ENCODE measurements at regions not wholly inside any gene's neighbourhood (a gene's known extent, or its start where the extent isn't known, plus 50 kb on each side); places are given as distances from the start of the nearest gene placed in this dataset.
A peak's percentile ranks its signal among the peaks of the same experiment; 100 is the strongest.

DNA sequence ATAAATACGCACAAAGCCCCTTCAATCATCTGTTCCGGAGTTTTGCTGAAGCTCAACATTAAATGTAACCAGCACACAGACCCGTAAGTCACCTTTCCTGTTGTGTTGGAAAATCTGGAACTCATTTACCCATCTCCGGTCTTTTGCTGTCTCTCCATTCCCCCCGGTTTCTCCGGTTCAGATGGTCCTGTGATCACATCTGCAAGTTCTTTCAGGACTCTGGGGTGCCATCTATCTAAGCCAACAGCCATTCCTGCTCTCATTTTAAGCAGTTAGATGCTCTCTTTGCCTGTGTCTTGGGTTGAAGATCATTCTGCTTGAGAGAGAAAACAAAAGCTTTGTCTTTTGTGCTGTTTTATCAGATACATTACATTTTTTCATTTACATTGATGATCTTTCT lies 91.7 kb upstream of the TGIF1 start:
- no peak for TF ChIP-seq CTCF (IDR thresholded peaks at IDR 0.05; ENCODE audit: insufficient read depth, missing control alignments)
- FAIRE-seq, result no peak

DNA sequence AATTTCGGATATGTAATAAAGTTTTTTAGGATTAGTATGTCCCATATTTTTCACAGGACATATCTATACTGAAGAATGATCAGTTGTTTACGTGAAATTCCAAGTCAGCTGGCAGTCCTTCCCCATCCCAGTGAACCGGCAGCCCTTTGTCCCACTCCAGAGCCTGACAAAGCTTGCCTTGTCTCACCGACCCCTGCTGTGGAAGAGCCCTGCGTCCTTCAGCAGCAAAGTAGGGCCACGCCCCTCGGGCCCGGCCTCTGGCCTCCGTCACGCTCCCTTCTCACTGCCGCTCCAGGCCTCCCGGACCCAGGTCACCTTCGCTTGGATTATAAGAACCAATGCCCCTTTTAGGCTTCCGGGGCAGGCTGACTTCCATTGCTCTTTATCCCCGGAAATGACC lies 89.8 kb upstream of the TGIF1 start:
- no peak for DNase-seq (ENCODE audit: insufficient read length, low spot score)
- TF ChIP-seq CTCF (IDR thresholded peaks at IDR 0.05; ENCODE audit: insufficient read depth, missing control alignments), result no peak

More for the DNA sequence above, 91.7 kb upstream of the TGIF1 start:
- no peak for DNase-seq (ENCODE audit: insufficient read length, low spot score)

DNA sequence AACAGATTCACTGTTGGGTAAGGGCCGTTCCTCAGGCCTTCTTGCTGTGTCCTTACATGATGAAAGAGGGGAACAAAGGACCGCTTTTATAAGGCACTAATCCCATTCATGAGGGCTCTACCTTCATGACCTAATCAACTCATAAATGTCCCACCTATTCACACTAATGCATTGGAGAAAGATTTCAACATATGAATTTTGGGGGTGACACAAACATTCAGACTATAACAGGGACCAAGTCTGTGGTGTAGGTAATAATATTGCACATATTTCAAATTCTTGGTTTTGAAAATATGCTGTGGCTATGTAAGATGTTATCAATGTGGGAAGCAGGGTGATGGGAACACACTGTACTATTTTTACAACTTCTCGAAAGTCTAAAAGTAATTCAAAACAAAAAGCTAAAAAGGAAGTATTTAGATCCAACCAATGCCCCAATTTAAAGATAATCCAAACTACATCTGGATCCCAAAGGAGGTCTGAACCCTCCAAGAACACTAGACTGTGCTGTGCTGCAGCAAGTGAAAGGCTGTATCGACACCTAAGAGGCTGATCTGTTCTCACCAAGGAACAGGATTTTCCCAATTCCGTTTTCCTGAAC lies 82.4 kb upstream of the TGIF1 start:
- no peak for FAIRE-seq
- no peak for DNase-seq (ENCODE audit: insufficient read length, low spot score)
- no peak for TF ChIP-seq CTCF (IDR thresholded peaks at IDR 0.05; ENCODE audit: insufficient read depth, missing control alignments)

More for the DNA sequence above, 89.8 kb upstream of the TGIF1 start:
- no peak for FAIRE-seq

DNA sequence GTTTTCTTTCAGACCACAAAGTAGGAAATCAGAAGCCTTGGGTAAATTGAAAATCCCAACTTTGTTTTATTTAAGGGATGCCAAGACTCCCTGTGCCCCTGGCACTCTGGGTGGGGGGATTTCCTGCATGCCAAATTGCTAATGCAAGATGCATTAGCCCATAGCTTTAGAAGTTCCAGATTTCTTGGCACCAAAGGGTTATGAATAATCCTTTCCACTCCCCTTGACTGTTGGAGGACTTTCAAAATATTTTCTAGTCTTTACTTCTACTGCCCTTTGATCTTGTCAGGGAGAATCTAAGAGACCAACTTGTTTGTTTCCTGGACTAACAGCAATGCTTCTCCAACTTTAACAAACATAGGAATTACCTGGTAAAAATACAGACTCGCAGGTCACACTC lies 81.8 kb upstream of the TGIF1 start:
- TF ChIP-seq CTCF (IDR thresholded peaks at IDR 0.05; ENCODE audit: insufficient read depth, missing control alignments), result no peak
- no peak for FAIRE-seq
- DNase-seq (ENCODE audit: insufficient read length, low spot score), result no peak

DNA sequence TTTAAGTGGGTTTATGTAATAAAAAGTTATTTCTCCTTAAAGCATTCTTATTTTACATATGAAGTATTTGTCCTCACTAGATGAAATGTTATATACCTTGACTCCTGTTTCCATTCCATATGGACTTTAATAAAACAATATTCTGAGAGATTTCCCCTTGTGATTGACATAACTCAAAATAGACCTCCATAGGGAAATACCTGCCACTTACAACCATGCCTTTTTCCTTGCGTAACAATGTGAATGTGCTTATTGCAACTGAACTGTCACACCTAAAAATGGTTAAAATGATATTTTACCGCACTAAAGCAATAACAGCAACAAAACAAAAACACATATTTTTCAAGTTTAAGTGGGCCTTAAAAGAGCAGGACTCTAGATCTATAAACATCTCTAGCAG lies 70.3 kb upstream of the TGIF1 start:
- no peak for TF ChIP-seq CTCF (IDR thresholded peaks at IDR 0.05; ENCODE audit: insufficient read depth, missing control alignments)
- FAIRE-seq, result peak; percentile 78
- DNase-seq (ENCODE audit: insufficient read length, low spot score), result no peak

DNA sequence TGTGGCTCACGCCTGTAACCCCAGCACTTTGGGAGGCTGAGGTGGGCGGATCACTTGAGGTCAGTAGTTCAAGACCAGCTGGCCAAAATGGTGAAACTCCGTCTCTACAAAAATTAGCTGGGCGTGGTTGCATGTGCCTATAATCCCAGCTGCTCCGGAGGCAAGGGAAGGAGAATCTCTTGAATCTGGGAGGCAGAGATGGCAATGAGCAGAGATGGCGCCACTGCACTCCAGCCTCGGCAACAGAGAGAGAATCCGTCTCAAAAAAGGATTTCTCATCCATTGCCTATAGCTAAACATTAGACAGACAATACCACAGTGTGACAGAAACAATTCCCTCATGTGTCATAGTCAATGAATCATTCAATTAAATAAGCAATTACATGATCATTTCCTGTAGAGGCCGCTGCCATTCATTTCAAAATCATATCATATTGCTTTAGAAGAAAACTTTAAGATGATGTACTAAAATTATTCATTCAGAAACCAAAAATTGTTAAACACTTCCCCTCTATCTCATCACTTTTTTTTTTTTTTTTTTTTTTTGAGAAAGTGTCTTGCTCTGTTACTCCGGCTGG lies 69.5 kb upstream of the TGIF1 start:
- FAIRE-seq, result no peak
- no peak for TF ChIP-seq CTCF (IDR thresholded peaks at IDR 0.05; ENCODE audit: insufficient read depth, missing control alignments)
- no peak for DNase-seq (ENCODE audit: insufficient read length, low spot score)

DNA sequence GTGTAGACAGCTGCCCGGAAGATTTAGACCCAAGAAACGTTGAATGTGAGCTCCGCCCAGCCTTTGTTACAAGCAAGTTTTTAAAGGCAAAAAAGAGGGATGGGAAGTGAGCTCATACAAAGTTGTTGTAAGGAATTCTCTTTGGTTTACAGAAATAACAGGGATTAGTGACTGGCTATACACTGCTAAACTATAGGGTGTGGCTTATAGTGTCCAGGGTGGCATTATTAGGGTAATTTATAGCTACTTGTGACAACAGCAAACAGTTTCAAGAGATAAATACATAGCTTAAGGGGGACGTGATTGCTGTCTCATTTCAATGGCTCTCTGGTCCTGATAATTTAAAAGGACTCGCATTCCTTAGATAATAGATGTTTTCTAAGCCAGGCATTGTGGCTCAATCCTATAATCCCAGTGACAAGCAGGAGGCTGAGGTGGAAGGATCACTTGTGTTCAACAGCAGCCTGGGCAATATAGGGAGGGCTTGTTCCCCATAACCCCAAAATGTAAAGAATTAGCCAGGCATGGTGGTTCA lies 66.5 kb upstream of the TGIF1 start:
- FAIRE-seq (peak; percentile 94), DNase-seq (ENCODE audit: insufficient read length, low spot score) (no peak)
- TF ChIP-seq CTCF (IDR thresholded peaks at IDR 0.05; ENCODE audit: insufficient read depth, missing control alignments), result no peak
